GM19193 (cell line): ENCODE measurements at regions not wholly inside any gene's neighbourhood (a gene's known extent, or its start where the extent isn't known, plus 50 kb on each side); places are given as distances from the start of the nearest gene placed in this dataset.

Experiments
- POLR2A ChIP-seq: IDR thresholded peaks from 4 replicates; pipeline ENCODE4 v1.6.1; 2011; ENCODE audit not compliant: insufficient read depth, insufficient read length; ENCODE audit errors: extremely low read depth

DNA sequence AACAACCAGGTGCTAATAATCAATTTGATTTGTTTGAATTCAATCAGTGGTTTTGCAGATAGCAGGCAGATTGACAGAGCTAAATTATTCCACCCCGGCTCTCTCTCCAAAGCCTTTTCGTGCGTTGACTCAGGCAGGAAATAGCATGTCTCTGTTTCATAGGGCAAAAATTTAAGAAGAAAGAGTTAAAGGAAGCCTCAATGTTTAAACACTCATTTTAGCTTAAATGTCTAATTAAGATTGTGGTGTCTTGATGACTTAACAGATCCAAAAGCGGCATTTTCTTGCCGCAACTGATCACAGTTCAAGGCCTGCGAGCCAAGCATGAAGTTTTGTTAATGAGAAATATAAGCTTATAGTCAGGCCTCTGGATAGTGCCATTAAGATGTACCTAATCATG is 1051.1 kb upstream of the AUTS2 start:
- no peak for TF ChIP-seq POLR2A

GRCh38 chr7:68547799-68548198 is 1050.5 kb upstream of the AUTS2 start:
- no peak for TF ChIP-seq POLR2A

DNA sequence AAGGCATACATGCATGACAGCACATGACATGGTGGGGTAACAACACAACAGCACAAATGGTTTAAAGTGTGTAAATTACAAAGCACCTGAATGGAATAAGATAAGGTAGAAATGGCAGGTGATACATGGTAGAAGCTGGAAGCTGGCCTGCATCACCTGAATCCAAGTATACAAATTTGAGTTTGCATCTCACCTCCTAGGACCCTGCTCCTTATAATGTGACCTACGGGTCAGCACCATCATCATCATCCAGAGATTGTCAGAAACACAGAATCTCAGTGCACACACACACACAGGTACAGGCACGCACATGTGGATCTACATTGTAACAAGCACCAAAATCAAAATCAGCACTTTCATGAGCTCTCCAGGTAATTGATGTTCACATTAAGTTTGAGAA is 1048.2 kb upstream of the AUTS2 start:
- no peak for TF ChIP-seq POLR2A

- TF ChIP-seq POLR2A = no peak
Measured at GRCh38 chr7:68550635-68551034, 1047.6 kb upstream of the AUTS2 start.

DNA sequence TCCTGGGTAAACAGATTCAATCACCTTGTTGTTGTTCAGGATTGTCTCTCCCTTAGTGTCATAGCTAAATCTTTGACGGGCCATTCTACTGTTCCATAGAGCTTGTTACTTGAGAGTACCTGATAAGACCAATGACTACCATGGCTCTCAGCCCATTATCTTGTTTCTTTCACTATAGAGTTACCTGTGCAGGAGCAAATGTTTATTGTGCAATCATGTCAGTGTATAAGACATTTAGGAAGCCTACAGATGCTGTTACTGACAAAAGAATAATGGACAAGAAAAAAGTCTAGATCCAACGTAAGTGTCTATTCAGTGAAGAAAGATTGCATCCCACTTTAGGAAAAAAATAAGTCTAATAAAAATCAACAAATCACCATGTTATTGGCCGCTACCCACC is 1041.7 kb upstream of the AUTS2 start:
- TF ChIP-seq POLR2A = no peak

DNA sequence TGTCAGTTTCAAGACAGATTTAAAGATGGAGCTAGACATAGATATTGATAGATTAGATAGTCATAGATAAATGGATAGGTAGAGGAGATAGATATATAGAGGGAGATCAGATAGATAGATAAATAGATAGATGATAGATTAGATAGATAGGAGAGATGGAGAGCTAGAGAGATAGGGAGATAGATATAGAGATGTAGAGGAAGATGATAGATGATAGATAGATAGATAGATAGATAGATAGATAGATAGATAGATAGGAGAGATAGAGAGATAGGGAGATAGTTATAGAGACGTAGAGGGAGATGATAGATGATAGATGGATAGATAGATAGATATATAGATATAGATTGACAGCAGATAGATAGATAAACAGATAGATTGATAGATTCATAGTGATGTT is 1038.8 kb upstream of the AUTS2 start:
- no peak for TF ChIP-seq POLR2A

DNA sequence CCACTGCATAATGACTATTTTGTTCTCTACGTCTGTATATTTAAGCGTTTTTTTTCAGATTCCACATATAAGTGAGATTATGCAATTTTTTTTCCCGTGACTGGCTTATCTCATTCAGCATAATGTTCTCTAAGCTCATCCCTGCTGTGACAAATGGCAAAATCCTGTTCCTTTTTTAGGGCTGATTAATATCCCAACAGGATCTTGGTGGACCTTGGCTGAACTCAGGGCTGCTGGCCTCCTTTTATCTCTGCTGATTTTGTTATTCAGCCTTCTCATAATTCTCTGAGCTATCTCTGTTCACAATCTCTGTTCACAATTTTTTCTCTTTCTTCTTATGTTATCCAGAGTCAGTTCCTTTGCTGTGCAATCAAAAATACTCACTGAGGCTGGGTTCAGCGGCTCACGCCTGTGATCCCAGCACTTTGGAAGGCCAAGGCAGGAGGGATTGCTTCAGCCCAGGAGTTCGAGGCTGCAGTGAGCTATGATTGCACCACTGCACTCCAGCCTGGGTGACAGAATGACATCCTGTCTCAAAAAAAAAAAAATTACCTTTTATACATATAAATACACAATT is 1035.9 kb upstream of the AUTS2 start:
- TF ChIP-seq POLR2A = no peak

- TF ChIP-seq POLR2A = no peak
Measured at GRCh38 chr7:68564306-68565135, 1033.8 kb upstream of the AUTS2 start.

- TF ChIP-seq POLR2A = no peak
Measured at GRCh38 chr7:68571286-68571685, 1027.0 kb upstream of the AUTS2 start.

- no peak for TF ChIP-seq POLR2A
Measured at GRCh38 chr7:68573271-68574005, 1024.8 kb upstream of the AUTS2 start.

GRCh38 chr7:68576366-68576765 is 1021.9 kb upstream of the AUTS2 start:
- no peak for TF ChIP-seq POLR2A

DNA sequence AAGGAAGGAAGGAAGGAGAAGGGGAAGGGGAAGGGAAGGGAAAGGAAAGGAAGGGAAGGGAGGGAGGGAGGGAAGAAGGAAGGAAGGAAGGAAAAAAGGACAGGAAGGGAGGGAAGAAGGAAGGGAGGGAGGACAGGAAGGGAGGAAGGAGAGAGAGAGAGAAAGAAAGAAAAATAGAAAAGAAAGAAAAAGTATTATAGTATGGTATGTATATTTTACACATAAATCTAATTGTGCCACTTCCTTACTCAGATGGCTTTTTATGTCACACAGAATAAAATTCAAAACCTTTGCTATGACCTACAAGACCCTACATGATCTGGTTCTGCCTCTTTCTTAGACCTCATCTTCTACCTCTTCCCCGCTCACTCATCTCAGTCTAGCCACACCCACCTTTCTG is 1016.9 kb upstream of the AUTS2 start:
- TF ChIP-seq POLR2A = no peak

DNA sequence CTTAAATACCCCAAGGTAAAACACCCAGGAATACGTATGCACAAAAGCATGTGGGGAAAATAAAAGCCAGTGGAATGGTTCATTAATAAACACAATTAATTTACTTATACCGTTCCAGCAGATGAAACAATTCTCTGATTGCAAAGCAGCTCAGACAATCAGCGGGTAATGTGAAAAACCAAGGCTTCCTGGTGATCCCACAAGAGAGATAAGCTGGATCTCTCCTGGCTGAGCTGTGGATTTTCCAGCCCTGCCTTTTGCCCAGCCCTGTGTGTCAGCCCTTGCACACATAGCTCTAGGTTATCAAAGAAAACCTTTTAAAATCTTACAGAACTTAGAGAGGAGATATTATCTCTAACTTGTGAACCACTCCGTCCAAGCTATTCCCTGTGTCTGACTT is 1010.7 kb upstream of the AUTS2 start:
- TF ChIP-seq POLR2A = no peak

DNA sequence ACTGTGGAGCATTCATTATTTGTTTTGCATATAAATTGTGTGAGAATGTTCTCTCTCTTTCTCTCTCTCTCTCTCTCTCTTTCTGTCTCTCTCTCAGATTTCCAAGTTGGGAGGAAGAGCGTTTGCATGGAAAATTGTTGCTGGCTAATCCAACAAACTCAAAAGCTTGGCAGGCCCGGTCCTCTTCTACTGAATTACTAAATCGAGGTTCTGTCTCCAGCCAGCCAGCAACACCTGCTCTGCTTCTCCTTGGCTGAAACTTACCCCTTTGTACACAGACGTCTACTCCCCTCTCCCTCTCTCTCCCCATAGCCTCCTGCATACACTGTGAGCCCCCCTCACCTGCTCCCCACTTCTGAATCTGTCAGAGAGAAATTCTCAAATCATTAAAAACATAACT is 996.4 kb upstream of the AUTS2 start:
- TF ChIP-seq POLR2A = no peak

DNA sequence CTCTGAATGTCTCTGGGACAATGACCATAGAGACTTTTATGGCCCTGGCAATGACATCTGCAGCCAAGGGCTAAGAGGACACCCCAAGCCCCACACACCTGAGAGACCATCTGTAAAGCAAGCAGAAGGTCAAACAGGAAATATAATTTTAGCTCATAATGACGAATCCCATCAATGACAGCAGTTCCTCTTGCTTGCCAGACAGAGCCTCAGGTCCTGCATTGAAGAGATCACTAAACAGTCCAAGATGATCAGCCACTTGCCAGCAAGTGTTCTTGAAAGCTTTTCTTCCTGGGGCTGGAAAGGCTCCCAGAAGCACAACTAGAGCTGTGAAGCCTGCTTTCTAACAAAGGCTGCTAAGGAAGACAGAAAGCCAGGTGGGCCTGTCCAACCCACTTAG is 993.7 kb upstream of the AUTS2 start:
- no peak for TF ChIP-seq POLR2A

DNA sequence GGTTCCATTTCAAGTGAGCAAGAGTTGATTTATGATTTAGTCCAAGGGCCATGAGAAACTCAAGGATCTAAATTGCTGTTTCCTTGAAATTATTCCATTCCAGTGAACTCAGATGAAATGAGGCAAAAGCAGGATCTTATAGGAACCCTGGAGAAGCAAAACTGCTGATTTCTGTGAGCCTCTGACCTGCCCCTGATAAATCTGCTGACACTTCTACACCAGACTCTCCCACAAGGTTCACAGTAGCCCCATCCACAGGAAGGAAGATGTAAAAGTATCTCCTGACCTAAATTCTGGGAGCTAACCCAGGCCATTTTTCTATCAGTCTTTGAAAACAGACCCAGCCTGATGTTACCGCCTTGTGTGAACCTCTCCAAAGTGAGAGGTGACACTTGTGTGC is 987.6 kb upstream of the AUTS2 start:
- no peak for TF ChIP-seq POLR2A
